ENCODE measurements at regions not wholly inside any gene's neighbourhood (a gene's known extent, or its start where the extent isn't known, plus 50 kb on each side); places are given as distances from the start of the nearest gene placed in this dataset.
A peak's percentile ranks its signal among the peaks of the same experiment; 100 is the strongest.

- H4K20me1 ChIP-seq (replicated peaks in 1 of 2; ENCODE audit: control insufficient read depth in 1 of 2, insufficient read depth in 2 of 2, low read length in 2 of 2): no peaks in the 10 kb centered on the region
Observed at GRCh38 chr9:109653470-109653869, 126.5 kb upstream of the PALM2AKAP2 start.

More at GRCh38 chr9:109653470-109653869, 126.5 kb upstream of the PALM2AKAP2 start:
- Histone ChIP-seq H3K14ac (ENCODE audit: insufficient read length) (no peak overlapping the region), H3K36me3 (ENCODE audit: control insufficient read depth in 2 of 4, insufficient read depth in 4 of 4, low read length in 3 of 4) (no peaks in the 10 kb centered on the region), H4K5ac (ENCODE audit: insufficient read length, low read depth, low read length) (no peak overlapping the region), H2BK12ac (ENCODE audit: low read depth, low read length) (no peak overlapping the region), H3K27ac (ENCODE audit: low read depth, low read length) (no peak overlapping the region), H3K79me2 (ENCODE audit: control insufficient read depth in 1 of 2, insufficient read depth in 2 of 2, low read length in 2 of 2) (no peaks in the 10 kb centered on the region), H2AFZ (ENCODE audit: low read length) (no peak overlapping the region), H3K23ac (ENCODE audit: insufficient read length) (no peak overlapping the region), H2AK5ac (ENCODE audit: low read depth, low read length) (no peak overlapping the region), H3K56ac (replicated peaks; ENCODE audit: insufficient read length, low read depth, low read length) (no peak overlapping the region), H3K4me3 (ENCODE audit: extremely low read depth in 1 of 4, insufficient read depth in 2 of 4, low read depth in 3 of 4, low read length in 4 of 4) (no peak overlapping the region), H4K8ac (ENCODE audit: extremely low read depth, insufficient read depth, low read length) (no peak overlapping the region), H3K27me3 (replicated peaks in 1 of 4; ENCODE audit: control insufficient read depth in 3 of 4, extremely low read depth in 1 of 4, insufficient read depth in 3 of 4, low read length in 3 of 4) (no peaks in the 10 kb centered on the region), H2BK5ac (ENCODE audit: low read depth, low read length) (no peak overlapping the region), H3K23me2 (ENCODE audit: low read depth, low read length) (peaks cover 4% of the 10 kb centered on the region; the same call in 1 of the 2 replicates), H3K9ac (replicated peaks in 1 of 4; ENCODE audit: extremely low read depth in 1 of 4, low read depth in 3 of 4, low read length in 3 of 4) (no peak overlapping the region), H3K4me1 (replicated peaks in 1 of 4; ENCODE audit: control insufficient read depth in 3 of 4, insufficient read depth in 4 of 4, low read length in 3 of 4) (no peaks in the 10 kb centered on the region; a peak in 2 of 7 replicates), H4K91ac (replicated peaks; ENCODE audit: insufficient read length, low read length) (no peak overlapping the region), H3K79me1 (ENCODE audit: low read depth, low read length) (no peaks in the 10 kb centered on the region), H2BK120ac (replicated peaks; ENCODE audit: low read depth, low read length) (no peak overlapping the region), H3K4me2 (ENCODE audit: insufficient read depth in 1 of 2, low read depth in 2 of 2, low read length in 2 of 2) (no peak overlapping the region), H3K18ac (ENCODE audit: extremely low read depth, low read length) (no peak overlapping the region), H3K4ac (replicated peaks; ENCODE audit: insufficient read length, low read depth, low read length) (no peak overlapping the region), H2BK20ac (ENCODE audit: low read length) (no peak overlapping the region), H3K9me3 (ENCODE audit: insufficient read depth in 2 of 2, low read depth in 1 of 2, low read length in 1 of 2) (no peaks in the 10 kb centered on the region), H2BK15ac (ENCODE audit: low read length) (no peak overlapping the region)
- POLR2A ChIA-PET (ENCODE audit: partially characterized antibody): no interaction called here
- DNase-seq (ENCODE audit: low read depth in 1 of 2, low spot score in 2 of 2) (no peak), FAIRE-seq (no peak)
- WGBS, 2 experiments (ENCODE audit: extremely low coverage in 1 of 2, insufficient coverage in 1 of 2, insufficient read length in 1 of 2, insufficient replicate concordance in 2 of 2, low coverage in 1 of 2, low lambda C conversion rate in 2 of 2, missing lambda C conversion rate in 1 of 2): 82% methylated on average over 2 of the region's 2 CpGs; no CpG with 5 or more reads in 1 of the 2 experiments
- peak in 1 of 2 experiments; percentile 41; a peak in 2 of 4 replicates for TF ChIP-seq RAD21 (IDR thresholded peaks at IDR 0.05 in 1 of 2, conservative IDR thresholded peaks at IDR 0.05 in 1 of 2; ENCODE audit: low read depth in 2 of 2, low read length in 2 of 2)
- TF ChIP-seq CTCF (IDR thresholded peaks at IDR 0.05; ENCODE audit: control extremely low read depth in 1 of 3, insufficient read depth in 1 of 3, low read depth in 1 of 3, low read length in 3 of 3): peak; percentile 12 to 45 (median 39)
- no peak for TF ChIP-seq ATF2 (IDR thresholded peaks at IDR 0.05; ENCODE audit: low read length)
- CTCF ChIA-PET (ENCODE audit: partially characterized antibody): interaction anchor here (0.7 to 7.9 kb wide), 20 partner anchors 8 to 240 kb away, joined by 3 to 35 read pairs (median 4); no protein-coding TSS in a partner anchor
